Ureter (tissue), 1 donor: ENCODE measurements at regions not wholly inside any gene's neighbourhood (a gene's known extent, or its start where the extent isn't known, plus 50 kb on each side); places are given as distances from the start of the nearest gene placed in this dataset.

Experiments
- DNase-seq: peaks from one replicate; pipeline ENCODE4 v3.0.0-alpha.2; 2020; ENCODE audit warnings: low spot score
- donor health status: DM: yes; HTN: yes; CAD: no.

DNA sequence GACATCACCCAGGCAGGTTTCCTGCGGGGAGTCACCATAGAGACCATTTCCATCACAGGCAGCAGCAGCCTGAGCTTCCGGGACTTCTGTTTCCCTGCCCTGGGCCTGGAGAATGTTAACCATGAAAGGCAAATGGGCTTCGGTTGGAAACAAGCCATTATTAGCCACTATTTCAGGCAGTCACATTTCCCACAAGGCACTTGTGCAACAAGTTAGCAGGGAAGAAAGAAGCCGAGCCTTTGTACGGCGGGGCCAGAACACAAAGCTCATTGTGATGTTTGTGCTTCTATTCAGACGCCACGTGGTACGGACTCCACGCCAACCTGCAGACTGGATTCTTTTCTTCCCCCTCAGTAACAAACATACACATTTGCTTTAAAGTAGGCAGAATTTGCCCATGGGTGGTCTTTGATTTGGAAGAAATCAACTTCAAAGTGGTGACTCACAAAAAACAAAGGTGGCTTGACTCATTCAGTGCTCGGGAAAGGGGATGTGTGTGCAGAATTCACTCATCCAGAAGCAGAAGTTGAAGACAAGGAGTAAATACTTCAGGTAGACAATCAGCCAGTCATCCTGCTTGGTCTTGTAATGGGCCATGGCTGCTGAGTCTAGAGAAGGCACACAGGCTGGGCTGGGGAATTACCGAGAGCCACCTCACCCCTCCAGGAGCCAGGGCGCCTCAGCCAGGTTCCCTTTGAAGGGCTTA is 154.2 kb upstream of the PRMT8 start:
- no peak for DNase-seq

DNA sequence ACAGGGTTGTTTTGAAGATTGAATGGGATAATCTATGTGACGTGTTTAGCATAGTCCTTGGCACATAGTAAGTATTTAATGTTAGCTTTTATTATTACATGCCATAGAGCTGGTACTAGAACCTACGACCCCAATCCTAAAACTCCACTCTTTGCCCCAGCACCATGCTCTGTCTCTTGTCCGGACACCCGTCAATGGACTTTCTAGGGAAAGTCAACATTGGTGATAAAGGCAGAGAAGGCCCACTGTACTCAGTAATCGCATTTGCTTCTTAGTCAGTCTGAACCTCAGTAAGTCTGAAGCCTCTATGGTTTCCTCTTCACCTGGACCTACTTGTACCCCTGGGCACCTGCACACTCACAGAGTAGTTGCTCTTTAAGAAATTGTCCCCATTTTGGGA is 153.1 kb upstream of the PRMT8 start:
- no peak for DNase-seq

DNA sequence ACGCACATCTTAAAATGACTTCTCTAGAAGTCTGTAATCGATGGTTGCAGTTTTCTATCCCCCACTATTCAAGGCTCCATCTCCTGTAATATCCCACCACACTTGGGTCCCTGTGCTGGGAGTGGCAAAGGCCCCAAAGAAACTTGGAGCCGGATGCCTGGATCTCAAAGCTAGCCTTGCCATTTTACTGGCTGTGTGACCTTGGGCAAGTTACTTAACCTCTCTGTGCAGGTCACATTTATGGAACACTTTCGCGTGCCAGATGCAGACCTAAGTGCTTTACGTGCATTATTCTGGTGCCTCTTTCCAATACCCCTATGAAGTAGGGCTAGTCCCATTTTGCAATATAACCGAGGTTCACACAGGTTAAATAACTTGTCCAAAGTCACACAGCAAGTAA is 151.8 kb upstream of the PRMT8 start:
- DNase-seq = no peak

DNA sequence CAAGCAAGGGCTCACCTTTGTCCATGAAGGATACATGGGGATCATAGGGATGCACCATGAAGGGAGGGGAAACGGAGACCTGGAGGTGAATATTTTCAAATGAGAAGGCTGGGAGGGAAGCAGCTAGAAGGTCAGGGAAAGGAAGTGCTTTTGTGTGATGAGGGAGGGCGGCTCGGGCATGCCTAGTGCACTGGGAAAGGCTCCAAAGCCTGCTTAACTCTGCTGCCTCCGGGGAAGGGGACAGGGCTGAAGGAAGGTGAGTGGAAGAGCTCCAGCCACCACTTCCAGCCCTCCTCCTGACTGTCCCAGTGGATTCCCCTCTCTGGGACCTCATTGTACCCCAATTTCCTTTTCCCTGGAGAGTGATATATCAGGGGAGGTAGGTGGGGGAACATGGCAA is 149.4 kb upstream of the PRMT8 start:
- no peak for DNase-seq

DNA sequence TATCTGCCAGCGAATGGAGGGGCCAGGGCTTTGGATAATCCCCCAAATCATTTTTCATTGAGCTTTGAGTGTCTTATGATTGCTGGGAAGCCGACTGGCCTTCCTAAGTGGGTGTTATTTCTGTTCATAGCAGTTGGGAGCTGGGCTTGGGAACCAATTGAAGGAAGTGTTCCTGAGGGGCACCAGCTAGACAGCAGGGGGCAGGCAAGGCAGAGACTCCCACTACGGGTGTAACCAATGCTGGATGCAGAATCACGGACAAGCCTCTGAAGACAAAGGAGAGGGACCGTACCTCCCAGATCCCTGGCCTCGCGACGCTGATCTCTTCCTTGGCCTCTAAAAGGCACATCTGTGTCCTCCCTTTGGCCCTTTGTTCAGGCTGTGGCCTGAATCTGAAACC is 149.0 kb upstream of the PRMT8 start:
- no peak for DNase-seq

DNA sequence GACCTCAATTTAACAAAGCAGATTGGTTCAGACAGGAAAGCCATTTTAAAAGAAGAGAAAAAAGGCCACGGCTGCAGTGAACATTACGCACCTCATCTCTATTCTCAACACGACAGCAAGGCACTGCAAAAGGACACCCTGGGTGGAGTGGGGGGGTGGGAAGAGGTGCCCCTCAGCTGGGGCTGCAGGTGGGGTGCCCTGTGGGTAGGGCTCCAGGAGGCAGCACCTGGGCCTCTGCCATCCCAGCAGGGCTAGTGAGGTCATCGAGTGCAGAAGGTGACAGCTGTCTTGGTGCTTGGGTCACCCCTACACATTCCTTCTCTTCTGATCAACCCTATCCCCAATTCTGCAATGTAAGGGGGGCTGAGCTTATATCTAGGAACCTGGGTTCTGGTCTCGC is 142.9 kb upstream of the PRMT8 start:
- no peak for DNase-seq

DNA sequence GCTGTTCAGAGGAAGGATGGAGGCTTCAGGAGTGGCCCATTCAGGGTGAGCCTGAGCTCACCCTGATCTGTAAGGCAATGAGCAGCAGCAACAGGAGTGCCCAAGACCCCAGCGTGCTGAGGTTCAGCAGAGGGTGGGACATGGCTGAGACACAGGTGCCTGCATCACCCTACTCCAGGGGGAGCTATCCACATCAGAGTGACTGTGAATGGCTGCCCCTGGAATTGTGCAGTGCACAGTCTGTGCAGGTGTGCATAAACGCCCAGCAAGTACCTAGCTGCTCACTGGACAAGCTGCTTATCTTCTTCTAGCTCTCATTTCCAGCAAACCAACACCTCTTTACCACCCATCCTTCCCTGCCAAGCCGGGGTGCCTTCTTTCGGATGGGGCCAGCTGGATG is 140.6 kb upstream of the PRMT8 start:
- DNase-seq = no peak

DNA sequence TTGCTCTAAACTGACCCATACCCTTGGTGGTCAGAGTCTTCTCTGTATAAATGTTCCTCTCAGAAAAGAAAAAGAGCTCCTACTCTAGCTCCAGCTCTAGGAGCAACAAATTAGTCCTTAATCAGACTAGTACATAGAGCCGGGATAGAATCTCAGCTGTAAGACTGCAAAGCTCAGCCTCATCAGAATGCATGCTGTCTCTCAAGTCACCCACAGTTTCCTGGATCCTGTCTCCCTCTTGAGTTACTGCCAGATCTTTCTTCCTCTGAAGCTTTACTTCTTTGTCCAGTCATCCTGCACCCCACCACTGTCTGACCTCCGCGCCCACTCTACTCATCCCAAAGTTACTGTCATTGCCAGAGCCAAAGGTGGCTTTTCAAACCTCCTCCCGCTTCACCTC is 139.3 kb upstream of the PRMT8 start:
- no peak for DNase-seq

DNA sequence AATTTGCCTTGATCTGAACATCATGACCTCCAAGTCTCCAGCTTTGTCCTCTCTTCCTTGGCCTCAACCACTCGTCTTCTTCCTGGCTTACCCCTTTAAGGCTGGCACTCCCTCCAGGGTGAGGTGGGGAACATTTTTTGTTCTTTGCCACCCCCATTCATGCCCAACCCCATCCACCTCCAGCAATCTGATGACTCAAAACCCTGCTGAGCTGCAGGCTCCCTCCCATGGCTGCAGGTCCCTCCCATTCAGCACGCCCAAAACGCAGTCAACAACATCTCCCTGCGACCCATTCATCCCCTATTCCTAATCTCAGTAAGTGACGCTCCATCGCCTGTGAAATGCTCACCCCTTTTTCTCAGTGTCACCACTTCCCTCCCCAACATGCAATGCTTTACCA is 138.8 kb upstream of the PRMT8 start:
- DNase-seq = no peak

DNA sequence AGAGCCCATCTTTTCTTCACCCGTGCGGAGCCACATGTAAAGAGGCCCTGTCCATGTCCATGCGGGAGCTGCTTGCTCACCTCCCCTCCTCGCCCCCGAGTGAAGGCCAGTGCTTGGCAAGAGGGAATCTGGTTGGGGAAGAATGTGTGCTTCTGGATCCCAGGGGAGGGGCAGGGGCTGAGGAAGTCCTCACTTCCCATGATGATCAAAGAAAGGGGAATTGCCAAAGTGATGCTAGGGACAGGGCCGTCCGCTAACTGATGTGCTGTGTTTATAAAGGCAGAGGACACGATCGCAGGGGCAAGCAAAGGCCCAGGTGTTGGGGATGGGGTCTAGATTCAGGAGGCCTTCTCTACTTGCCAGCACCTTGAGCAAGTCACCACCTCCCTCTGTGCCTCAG is 137.4 kb upstream of the PRMT8 start:
- DNase-seq = no peak

DNA sequence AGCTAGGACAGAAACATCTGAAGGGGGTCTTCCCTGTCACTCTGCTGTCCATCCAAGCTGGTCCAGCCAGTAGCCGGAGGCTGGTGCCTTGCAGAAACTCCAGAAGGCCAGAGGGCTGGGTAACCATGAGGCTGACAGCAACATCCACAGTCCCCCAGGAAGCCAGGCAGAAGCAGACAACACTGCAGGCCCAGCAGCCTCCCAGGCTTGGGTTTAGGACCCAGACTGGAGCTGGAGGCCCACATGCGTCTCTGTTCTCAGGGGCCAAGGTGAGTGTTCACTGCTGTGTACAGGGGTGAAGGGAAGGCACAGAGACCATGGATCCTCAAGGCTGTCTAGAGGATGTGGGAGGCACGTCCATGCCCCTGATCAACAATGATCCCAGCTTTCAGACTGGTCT is 136.4 kb upstream of the PRMT8 start:
- DNase-seq = no peak

DNA sequence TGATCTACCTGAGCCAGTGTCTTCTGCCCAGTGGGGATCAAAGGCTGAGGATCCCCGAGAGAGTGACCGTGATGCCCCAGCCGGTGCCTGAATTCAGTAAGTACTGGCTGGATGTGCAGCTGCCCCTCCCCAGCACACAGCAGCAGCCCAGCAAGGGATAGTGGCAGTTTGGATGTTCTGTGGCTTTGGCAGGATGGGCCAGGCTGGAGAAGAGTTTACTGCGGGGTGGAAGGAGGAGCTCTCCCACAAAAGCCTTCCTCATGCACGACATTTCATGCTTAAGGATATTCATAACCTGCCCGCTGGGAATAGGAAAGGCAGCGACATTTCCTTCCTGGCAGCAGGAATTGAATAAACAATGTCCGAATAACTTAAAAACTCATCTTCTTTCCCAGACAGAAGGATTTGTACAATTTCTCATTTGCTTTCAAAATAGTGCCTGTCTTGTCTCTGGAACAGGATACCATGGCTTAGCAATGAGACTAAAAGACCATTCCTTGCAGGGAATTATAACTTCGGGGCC is 135.6 kb upstream of the PRMT8 start:
- no peak for DNase-seq

DNA sequence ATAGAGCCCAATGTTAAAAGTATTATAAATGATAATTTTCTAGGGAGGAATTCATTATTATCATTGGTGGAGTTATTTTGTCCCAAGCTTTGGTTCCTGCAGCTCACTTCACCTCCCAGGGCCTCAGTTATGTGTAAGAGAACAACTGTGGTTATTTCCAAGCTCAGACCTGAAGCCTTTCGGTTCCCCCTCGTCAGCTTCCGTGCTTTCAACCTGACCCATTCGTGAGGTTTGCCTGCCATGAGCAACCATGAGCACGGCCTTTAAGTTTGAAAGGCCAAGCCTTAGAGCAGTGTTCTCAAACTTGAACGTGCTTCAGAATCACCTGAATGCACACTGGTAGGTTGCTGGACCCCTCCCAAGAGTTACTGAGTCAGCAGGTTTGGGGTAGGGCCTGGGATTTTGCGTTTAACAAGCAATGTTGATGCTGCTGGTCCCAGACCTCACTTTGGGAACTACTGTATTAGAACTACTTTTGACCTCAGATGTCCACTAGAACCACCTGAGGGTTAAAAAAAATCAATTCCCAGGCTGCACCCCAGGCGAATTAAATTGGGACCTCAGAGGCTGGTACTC is 133.0 kb upstream of the PRMT8 start:
- no peak for DNase-seq

DNA sequence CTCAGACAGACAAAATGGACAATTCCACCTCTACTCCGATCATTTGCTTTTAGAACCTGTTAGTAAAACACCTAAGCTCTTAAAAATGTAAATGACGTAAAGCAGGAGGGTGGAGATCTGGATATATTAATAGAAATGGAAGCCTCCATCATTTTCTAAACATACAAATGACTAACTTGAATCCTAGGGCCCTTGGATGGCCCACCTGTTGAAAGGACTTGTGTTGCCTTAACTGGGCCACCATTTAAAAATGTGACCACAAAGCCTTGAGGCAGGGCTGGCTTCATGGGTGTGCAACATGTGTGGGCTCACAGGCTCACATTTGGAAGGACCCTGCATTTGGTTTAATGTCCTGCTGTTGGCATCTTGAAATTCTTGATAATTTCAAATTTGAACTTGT is 131.5 kb upstream of the PRMT8 start:
- DNase-seq = no peak

DNA sequence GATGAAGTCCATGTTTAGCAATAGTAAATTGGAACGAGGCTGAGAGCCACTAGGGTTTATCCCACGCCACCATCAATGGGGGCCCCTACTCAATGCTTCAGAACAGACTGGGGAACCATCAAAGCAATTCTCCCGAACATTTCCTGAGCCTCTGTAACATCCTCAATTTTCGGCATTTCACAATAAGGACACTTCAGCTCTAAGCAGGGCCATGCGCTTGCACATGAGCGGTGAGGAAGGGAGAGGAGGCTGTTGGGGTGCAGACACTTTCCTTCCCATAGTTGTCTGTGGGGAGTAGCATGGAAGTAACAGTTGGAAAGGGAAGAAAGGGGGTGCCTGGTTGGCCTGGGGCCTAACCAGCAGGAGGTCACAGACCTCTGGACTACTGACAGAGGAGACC is 129.9 kb upstream of the PRMT8 start:
- peak; percentile 29 for DNase-seq

DNA sequence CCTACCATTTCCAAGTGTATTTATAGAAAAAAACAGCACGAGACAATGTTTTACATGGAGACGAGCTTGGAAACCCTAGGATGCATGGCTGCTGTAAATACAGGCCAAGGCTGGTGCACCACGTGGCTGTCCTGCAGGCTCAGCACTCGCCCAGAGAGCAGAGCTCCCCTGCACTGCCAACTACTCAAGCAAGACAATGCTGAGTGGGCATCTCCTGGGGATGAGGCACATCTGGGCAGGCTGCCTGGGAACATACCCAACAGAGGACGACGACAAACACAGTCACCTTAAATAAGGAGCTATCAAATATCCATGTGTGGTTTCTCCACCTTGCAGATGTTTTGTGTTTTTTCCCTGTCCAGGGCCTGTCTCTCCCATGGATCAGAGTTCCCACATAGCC is 128.3 kb upstream of the PRMT8 start:
- peak; percentile 12 for DNase-seq

DNA sequence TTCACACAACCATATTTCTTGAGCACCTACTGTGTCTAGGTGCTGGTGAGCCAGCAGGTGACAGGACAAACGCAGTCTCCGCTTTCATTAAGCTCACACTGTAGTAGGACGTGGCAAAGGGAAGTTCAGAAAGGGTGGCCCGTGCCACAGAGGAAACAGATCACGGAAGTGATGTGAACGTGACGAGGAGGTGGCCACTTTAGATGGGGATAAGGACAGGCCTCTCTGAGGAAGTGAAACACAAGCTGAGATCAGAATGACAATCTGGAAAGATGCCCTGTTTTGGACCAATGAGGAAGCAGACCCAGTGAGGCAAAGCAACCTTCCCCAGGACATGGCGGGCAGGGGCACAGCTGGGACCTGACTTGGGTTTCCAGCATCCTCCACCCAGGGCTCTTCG is 127.4 kb upstream of the PRMT8 start:
- no peak for DNase-seq

DNA sequence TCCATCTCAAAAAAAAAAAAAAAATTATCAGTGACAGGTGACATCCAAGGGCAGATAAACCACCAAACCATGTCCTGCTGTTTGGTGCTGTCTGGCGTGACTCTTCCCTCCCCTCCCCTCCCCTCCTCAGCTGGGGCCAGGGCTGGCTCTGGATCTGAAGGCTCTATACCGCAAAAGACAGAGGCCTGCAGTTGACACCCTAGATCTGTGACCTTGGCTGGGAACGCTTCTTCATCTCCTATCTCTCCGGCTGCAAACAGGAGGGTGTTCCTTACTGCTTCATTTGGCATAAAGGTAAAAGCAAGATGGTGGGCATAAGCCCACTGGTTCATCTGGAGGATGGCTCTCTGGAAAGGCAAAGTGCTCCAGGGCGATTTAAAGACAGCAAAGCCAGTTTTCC is 126.8 kb upstream of the PRMT8 start:
- DNase-seq = no peak

DNA sequence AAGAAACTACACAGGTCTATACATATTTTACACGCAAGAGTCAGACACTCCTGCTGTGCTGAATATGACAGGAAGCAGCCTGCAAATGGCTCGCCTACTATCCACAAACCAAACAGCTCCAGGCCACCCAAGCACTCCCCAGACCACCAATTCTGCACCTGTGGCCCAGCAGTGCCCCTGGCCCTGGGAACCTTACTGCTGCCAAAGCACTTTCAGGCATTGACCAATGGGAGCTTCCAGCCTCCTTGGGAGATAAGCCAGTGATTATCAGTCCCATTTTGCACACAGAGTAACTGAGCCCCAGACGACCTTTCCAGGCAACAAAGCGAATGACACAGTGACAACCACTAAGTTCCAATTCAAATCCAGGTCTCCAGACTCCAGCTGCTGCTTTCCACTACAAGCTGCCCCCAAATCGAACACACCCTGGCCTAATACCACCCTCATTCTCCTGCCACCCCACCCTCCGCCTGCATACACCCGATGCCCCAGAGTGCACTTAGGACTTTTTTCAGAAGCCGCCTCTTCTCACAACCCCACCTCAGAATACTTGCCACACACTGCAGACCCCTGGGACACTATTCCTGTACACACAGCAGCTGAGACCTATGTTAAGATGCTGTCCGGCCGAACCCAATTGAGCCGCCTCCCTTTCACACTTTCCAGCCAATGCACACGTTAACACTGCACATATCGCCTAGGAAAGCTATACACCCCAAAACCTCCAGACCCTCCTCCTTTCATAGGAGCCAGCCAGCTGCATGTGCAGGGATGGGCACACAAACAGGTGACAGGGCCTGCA is 126.1 kb upstream of the PRMT8 start:
- no peak for DNase-seq

DNA sequence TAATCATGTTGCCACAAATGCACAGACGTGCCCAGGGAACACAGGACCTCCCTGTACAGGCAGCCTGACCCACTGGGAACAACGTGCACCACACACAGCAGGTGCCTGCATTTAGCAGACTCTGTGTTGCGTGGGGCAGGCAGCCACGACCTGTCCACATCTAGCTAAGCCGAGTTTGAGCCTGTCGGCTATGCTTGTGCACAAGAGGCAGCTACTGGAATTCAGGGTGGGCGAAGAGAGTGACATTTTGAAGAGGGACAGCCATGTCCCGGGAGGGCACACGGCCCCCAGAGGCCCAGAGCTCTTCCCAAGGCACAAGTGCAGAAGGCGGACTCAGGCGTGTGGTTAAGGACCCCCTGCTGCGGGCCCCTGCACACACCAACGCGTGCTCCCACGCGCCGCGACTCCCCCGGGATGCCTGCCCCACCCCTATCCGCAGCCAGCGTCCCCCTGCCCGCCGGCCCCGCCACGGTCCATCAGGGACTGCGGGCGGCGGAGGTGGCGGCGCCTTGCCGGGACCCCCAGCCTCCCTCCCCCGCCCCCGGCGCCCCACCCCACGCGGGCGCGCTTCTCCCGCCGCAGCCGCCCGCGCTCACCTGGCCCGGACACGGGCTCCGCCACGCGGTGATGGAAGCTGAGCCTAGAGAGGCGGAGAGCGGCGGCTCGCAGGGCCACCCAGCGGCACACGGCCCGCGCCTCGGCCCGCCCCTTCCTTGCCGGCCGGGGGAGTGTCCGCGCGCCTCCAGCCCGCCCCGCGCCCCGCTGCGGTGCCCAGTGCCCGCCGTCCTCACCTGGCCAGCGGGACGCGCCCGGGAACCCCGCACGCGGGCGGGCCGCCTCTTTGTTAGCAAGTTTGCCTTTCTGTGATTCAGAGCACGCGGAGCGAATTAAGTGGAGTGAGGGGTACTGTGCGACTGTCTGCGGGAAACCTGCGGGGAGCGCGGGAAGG is 125.3 kb upstream of the PRMT8 start:
- DNase-seq = no peak

DNA sequence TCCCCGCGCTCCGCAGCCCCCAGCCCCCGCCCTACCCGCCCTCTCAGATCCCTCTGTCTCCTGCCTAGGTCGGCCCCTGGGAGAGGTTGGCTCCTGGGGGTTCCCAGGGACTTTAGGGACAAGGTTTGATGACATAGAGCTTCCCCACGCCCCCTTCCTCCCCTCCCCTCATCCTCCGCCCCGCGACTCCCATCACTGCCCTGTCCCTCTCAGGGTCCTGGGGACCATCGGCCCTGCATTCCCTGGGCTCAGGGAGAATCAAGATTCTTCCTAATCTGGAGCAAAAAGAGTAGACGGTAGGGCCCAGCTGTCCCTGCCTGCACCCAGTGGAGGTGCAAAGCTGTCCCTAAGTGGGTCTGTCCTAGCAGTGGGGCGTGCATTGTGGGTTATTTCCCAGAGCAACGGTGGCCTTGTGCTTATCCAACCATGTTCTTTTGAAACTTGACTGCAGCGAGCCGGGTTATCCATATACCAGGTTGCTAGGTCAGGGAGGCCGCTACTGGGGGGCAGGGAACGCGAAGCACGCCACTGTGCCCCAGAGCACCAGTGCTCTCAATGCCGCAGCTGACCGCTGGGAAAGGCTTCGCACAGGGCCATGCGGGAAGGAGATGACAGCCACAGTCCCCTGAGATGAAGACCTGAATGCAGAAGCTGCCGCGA is 124.4 kb upstream of the PRMT8 start:
- DNase-seq = no peak
